Endothelial cell (in vitro differentiated cells): ENCODE measurements at regions not wholly inside any gene's neighbourhood (a gene's known extent, or its start where the extent isn't known, plus 50 kb on each side); places are given as distances from the start of the nearest gene placed in this dataset.

ENCODE experiments used
- DNase-seq: peaks from one replicate; pipeline ENCODE4 v3.0.0; 2021; ENCODE audit warnings: low spot score
- H3K27ac Mint-ChIP-seq: one replicate; pipeline ENCODE4 v1.8.0; 2021; ENCODE audit warnings: mixed read lengths, inconsistent platforms; ENCODE audit not compliant: unreplicated experiment
- H3K27me3 Mint-ChIP-seq: one replicate; pipeline ENCODE4 v1.8.0; 2021; ENCODE audit warnings: mild to moderate bottlenecking, moderate library complexity, mixed read lengths, inconsistent platforms; ENCODE audit not compliant: unreplicated experiment
- H3K36me3 Mint-ChIP-seq: one replicate; pipeline ENCODE4 v1.8.0; 2021; ENCODE audit warnings: mild to moderate bottlenecking, low read depth, mixed read lengths, inconsistent platforms; ENCODE audit not compliant: unreplicated experiment
- H3K4me1 Mint-ChIP-seq: one replicate; pipeline ENCODE4 v1.8.0; 2021; ENCODE audit warnings: mild to moderate bottlenecking, mixed read lengths, inconsistent platforms; ENCODE audit not compliant: unreplicated experiment
- H3K4me3 Mint-ChIP-seq: one replicate; pipeline ENCODE4 v1.8.0; 2021; ENCODE audit warnings: mild to moderate bottlenecking, mixed read lengths, inconsistent platforms; ENCODE audit not compliant: unreplicated experiment
- H3K9me3 Mint-ChIP-seq: one replicate; pipeline ENCODE4 v1.8.0; 2021; ENCODE audit warnings: mixed read lengths, inconsistent platforms; ENCODE audit not compliant: unreplicated experiment
- TF ChIP-seq, protein P1 (sequence below): fragments of 200-600 bp; sonication (generic); IDR thresholded peaks from one replicate; pipeline ENCODE4 v1.5.0; 2021; ENCODE audit warnings: antibody characterized with exemption; ENCODE audit not compliant: unreplicated experiment

GRCh38 chr13:81224209-81224833, 883.4 kb upstream of the SPRY2 start:
- Mint-ChIP-seq H3K4me1 (no peaks in the 10 kb centered on the region), H3K36me3 (no peaks in the 10 kb centered on the region), H3K9me3 (no peaks in the 10 kb centered on the region), H3K4me3 (no peak overlapping the region), H3K27me3 (no peaks in the 10 kb centered on the region), H3K27ac (no peak overlapping the region)
- TF ChIP-seq, protein P1, sequence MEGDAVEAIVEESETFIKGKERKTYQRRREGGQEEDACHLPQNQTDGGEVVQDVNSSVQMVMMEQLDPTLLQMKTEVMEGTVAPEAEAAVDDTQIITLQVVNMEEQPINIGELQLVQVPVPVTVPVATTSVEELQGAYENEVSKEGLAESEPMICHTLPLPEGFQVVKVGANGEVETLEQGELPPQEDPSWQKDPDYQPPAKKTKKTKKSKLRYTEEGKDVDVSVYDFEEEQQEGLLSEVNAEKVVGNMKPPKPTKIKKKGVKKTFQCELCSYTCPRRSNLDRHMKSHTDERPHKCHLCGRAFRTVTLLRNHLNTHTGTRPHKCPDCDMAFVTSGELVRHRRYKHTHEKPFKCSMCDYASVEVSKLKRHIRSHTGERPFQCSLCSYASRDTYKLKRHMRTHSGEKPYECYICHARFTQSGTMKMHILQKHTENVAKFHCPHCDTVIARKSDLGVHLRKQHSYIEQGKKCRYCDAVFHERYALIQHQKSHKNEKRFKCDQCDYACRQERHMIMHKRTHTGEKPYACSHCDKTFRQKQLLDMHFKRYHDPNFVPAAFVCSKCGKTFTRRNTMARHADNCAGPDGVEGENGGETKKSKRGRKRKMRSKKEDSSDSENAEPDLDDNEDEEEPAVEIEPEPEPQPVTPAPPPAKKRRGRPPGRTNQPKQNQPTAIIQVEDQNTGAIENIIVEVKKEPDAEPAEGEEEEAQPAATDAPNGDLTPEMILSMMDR = no peak
- no peak for DNase-seq

- Mint-ChIP-seq H3K4me1 (no peaks in the 10 kb centered on the region), H3K27ac (no peak overlapping the region), H3K36me3 (no peaks in the 10 kb centered on the region), H3K9me3 (no peaks in the 10 kb centered on the region), H3K27me3 (no peaks in the 10 kb centered on the region), H3K4me3 (no peak overlapping the region)
- DNase-seq = no peak
- TF ChIP-seq, protein P1 = no peak
Observed at GRCh38 chr13:81223778-81224177, 882.9 kb upstream of the SPRY2 start.

DNA sequence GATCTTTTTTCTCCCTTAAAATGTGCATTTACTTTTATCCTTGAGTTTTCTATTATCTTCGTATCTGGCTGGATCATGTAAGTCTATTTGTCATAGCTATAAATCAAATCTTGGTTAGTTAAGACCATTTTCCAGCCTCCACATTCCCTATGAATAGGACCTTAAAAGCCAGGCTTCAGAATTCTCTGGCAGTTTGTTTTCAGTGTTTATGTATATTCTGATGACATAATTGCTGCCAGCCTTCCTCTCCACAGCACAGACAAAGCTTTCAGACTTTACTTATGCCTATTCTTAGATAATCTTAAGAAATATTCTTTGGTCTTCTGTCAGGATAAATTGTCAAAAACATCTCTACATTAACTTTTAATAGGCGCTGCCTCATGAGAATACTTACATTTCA, 870.8 kb upstream of the SPRY2 start:
- Mint-ChIP-seq H3K4me3 (no peak overlapping the region), H3K9me3 (no peaks in the 10 kb centered on the region), H3K27ac (no peak overlapping the region), H3K27me3 (no peaks in the 10 kb centered on the region), H3K4me1 (no peaks in the 10 kb centered on the region), H3K36me3 (no peaks in the 10 kb centered on the region)
- TF ChIP-seq, protein P1 = no peak
- no peak for DNase-seq

DNA sequence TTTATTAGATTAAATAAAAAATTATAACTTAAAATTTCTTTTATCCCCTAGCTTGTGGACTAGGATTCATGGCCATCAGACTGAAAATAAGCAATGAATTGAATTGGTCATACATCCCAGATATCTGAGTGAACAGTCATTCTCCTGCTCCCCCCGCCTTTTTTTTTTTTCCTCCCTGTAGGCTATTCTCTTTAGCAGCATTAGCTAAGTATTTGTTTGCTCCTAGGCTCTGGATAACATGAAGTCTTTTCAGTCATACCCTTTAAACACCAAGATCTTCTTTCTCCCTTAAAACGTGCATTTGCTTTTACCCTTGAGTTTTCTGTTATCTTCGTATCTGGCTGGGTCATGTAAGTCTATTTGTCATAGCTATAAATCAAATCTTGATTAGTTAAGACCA, 866.7 kb upstream of the SPRY2 start:
- H3K27ac Mint-ChIP-seq = no peak overlapping the region
- H3K27me3 Mint-ChIP-seq = no peaks in the 10 kb centered on the region
- TF ChIP-seq, protein P1 = no peak
- no peaks in the 10 kb centered on the region for H3K36me3 Mint-ChIP-seq
- no peaks in the 10 kb centered on the region for H3K4me1 Mint-ChIP-seq
- H3K4me3 Mint-ChIP-seq = no peak overlapping the region
- no peaks in the 10 kb centered on the region for H3K9me3 Mint-ChIP-seq
- no peak for DNase-seq

DNA sequence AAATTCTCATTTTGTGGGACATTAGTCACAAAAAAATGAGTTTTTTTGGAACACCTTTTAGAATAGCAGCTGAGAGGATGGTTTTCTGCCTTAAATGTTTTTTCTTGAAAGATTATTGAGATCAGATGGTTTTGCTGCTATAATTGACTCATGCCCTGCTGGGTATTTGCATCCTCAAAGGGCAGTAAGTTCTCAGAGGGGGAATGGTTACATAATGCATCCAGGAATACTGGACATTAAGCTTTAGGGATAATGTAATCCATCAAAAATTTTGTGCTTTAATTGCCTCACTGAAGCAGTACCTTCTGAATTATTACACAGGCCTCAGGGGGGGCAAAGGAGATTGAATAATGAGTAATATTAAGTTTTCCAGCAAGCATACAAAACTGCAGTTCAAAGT, 866.3 kb upstream of the SPRY2 start:
- Mint-ChIP-seq H3K27ac (no peak overlapping the region), H3K27me3 (no peaks in the 10 kb centered on the region), H3K36me3 (no peaks in the 10 kb centered on the region), H3K4me1 (no peaks in the 10 kb centered on the region), H3K4me3 (no peak overlapping the region), H3K9me3 (no peaks in the 10 kb centered on the region)
- no peak for DNase-seq
- TF ChIP-seq, protein P1 = no peak
